Liver (tissue), 8 donors: ENCODE measurements at regions not wholly inside any gene's neighbourhood (a gene's known extent, or its start where the extent isn't known, plus 50 kb on each side); places are given as distances from the start of the nearest gene placed in this dataset.

Source experiments
- DNase-seq: peaks from one replicate; pipeline ENCODE4 v3.0.0-alpha.2; 2017; ENCODE audit warnings: low spot score
- H3K27ac ChIP-seq, 2 donors: one replicate each; pipeline ENCODE4 v1.7.0; 2013; ENCODE audit warnings: inconsistent platforms in 2 of 2, low read length in 2 of 2, control low read depth in 1 of 2, low read depth in 1 of 2, mild to moderate bottlenecking in 1 of 2
- H3K27me3 ChIP-seq, 4 donors: one replicate each; pipeline versions ENCODE4 v1.6.1 to v1.7.0; 2013; ENCODE audit warnings: low read length in 3 of 4, inconsistent platforms in 1 of 4, mild to moderate bottlenecking in 1 of 4, moderate library complexity in 1 of 4; ENCODE audit not compliant: control insufficient read depth in 4 of 4, insufficient read depth in 4 of 4
- H3K36me3 ChIP-seq, 4 donors: one replicate each; pipeline versions ENCODE4 v1.6.1 to v1.7.0; 2013; ENCODE audit warnings: low read length in 3 of 4, mild to moderate bottlenecking in 3 of 4, low read depth in 1 of 4, moderate library complexity in 1 of 4; ENCODE audit not compliant: control insufficient read depth in 4 of 4, insufficient read depth in 3 of 4
- H3K4me1 ChIP-seq, 4 donors: one replicate each; pipeline versions ENCODE4 v1.6.1 to v1.7.0; 2013; ENCODE audit warnings: low read length in 3 of 4, mild to moderate bottlenecking in 3 of 4, moderate library complexity in 1 of 4; ENCODE audit not compliant: control insufficient read depth in 4 of 4, insufficient read depth in 4 of 4
- H3K4me3 ChIP-seq, 3 donors: one replicate each; pipeline versions ENCODE4 v1.6.1 to v1.7.0; 2013; ENCODE audit warnings: low read length in 3 of 3, control low read depth in 1 of 3, low read depth in 1 of 3, mild to moderate bottlenecking in 1 of 3
- H3K9ac ChIP-seq, 2 donors: one replicate each; pipeline ENCODE4 v1.7.0; 2013; ENCODE audit warnings: low read length in 2 of 2, mild to moderate bottlenecking in 2 of 2, moderate library complexity in 2 of 2, control low read depth in 1 of 2, low read depth in 1 of 2
- H3K9me3 ChIP-seq, 4 donors: one replicate each; pipeline versions ENCODE4 v1.6.1 to v1.7.0; 2013; ENCODE audit warnings: low read length in 3 of 4; ENCODE audit not compliant: control insufficient read depth in 4 of 4
- CTCF ChIP-seq: fragments of 150-350 bp; IDR thresholded peaks from 2 replicates; pipeline ENCODE4 v1.5.1; 2017; ENCODE audit warnings: improper control_type of control experiment, low read depth, low read length; ENCODE audit not compliant: missing input control
- EGR1 ChIP-seq, 2 donors: IDR thresholded peaks; 2 replicates each; pipeline ENCODE4 v1.6.1; 2016 to 2018; ENCODE audit warnings: antibody characterized with exemption in 2 of 2, low read depth in 2 of 2
- FOXA2 ChIP-seq: IDR thresholded peaks from 2 replicates; pipeline ENCODE4 v1.6.1; 2016; ENCODE audit warnings: antibody characterized with exemption
- HNF4A ChIP-seq, 2 donors: conservative IDR thresholded peaks; 2 replicates each; pipeline ENCODE4 v1.6.1; 2016; ENCODE audit warnings: antibody characterized with exemption in 2 of 2, mild to moderate bottlenecking in 2 of 2
- NR2F2 ChIP-seq: IDR thresholded peaks from 2 replicates; pipeline ENCODE4 v1.6.1; 2016; ENCODE audit warnings: antibody characterized with exemption
- RAD21 ChIP-seq, 2 donors: IDR thresholded peaks; 2 replicates each; pipeline ENCODE4 v1.6.1; 2016; ENCODE audit warnings: antibody characterized with exemption in 2 of 2, mild to moderate bottlenecking in 2 of 2
- REST ChIP-seq: IDR thresholded peaks from 2 replicates; pipeline ENCODE4 v1.6.1; 2016; ENCODE audit warnings: antibody characterized with exemption, mild to moderate bottlenecking
- RXRA ChIP-seq, 2 donors: IDR thresholded peaks; 2 replicates each; pipeline ENCODE4 v1.6.1; 2017 to 2018; ENCODE audit warnings: antibody characterized with exemption in 2 of 2, mild to moderate bottlenecking in 1 of 2
- YY1 ChIP-seq: IDR thresholded peaks from 2 replicates; pipeline ENCODE4 v1.6.1; 2016; ENCODE audit warnings: antibody characterized with exemption, mild to moderate bottlenecking
- WGBS: extraction: QIAGEN DNeasy Blood & Tissue Kit; methylation state at CpG from one replicate; pipeline ENCODE4 v1.1.7; 2013; 5-methylcytosine and 5-hydroxymethylcytosine counted together
- TF ChIP-seq, protein P1 (sequence below): IDR thresholded peaks from 2 replicates; pipeline ENCODE4 v1.6.1; 2016; ENCODE audit warnings: antibody characterized with exemption
- TF ChIP-seq, protein P2 (sequence below): IDR thresholded peaks from 2 replicates; pipeline ENCODE4 v1.6.1; 2016; ENCODE audit warnings: antibody characterized with exemption
- donor health status: healthy.
- donor health status: healthy.
- donor health status: healthy.
- donor health status: healthy.
- donor health status: healthy.

GRCh38 chr6:1176567-1176966, 135.3 kb upstream of the FOXQ1 start:
- 94% methylated on average over 6 of the region's 6 CpGs for WGBS
- TF ChIP-seq HNF4A (conservative IDR thresholded peaks at IDR 0.05): no peak
- TF ChIP-seq REST: no peak
- no peak for TF ChIP-seq NR2F2
- no peak for TF ChIP-seq FOXA2
- no peak for TF ChIP-seq CTCF
- no peak for TF ChIP-seq RXRA (IDR thresholded peaks at IDR 0.05)
- TF ChIP-seq, protein P1, sequence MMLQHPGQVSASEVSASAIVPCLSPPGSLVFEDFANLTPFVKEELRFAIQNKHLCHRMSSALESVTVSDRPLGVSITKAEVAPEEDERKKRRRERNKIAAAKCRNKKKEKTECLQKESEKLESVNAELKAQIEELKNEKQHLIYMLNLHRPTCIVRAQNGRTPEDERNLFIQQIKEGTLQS: no peak
- TF ChIP-seq YY1: no peak
- TF ChIP-seq EGR1 (IDR thresholded peaks at IDR 0.05; ENCODE audit: low read depth in 2 of 2): no peak
- TF ChIP-seq, protein P2, sequence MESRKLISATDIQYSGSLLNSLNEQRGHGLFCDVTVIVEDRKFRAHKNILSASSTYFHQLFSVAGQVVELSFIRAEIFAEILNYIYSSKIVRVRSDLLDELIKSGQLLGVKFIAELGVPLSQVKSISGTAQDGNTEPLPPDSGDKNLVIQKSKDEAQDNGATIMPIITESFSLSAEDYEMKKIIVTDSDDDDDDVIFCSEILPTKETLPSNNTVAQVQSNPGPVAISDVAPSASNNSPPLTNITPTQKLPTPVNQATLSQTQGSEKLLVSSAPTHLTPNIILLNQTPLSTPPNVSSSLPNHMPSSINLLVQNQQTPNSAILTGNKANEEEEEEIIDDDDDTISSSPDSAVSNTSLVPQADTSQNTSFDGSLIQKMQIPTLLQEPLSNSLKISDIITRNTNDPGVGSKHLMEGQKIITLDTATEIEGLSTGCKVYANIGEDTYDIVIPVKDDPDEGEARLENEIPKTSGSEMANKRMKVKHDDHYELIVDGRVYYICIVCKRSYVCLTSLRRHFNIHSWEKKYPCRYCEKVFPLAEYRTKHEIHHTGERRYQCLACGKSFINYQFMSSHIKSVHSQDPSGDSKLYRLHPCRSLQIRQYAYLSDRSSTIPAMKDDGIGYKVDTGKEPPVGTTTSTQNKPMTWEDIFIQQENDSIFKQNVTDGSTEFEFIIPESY: no peak
- DNase-seq: no peak

GRCh38 chr6:1175877-1176276, 136.0 kb upstream of the FOXQ1 start:
- 89% methylated on average over 4 of the region's 4 CpGs for WGBS
- Histone ChIP-seq H3K27me3 (no peaks in the 10 kb centered on the region), H3K4me1 (no peaks in the 10 kb centered on the region), H3K9me3 (no peaks in the 10 kb centered on the region), H3K36me3 (no peaks in the 10 kb centered on the region), H3K27ac (no peak overlapping the region), H3K9ac (no peak overlapping the region), H3K4me3 (no peak overlapping the region)
- DNase-seq: no peak
- no peak for TF ChIP-seq REST
- no peak for TF ChIP-seq RAD21 (IDR thresholded peaks at IDR 0.05)
- no peak for TF ChIP-seq HNF4A (conservative IDR thresholded peaks at IDR 0.05)
- TF ChIP-seq FOXA2: no peak

More at GRCh38 chr6:1176567-1176966, 135.3 kb upstream of the FOXQ1 start:
- no peaks in the 10 kb centered on the region for H3K4me1 ChIP-seq
- no peak overlapping the region for H3K27ac ChIP-seq
- no peaks in the 10 kb centered on the region for H3K9me3 ChIP-seq
- no peak overlapping the region for H3K4me3 ChIP-seq
- no peak overlapping the region for H3K9ac ChIP-seq
- no peaks in the 10 kb centered on the region for H3K36me3 ChIP-seq
- H3K27me3 ChIP-seq: no peaks in the 10 kb centered on the region
